ENCODE measurements at regions not wholly inside any gene's neighbourhood (a gene's known extent, or its start where the extent isn't known, plus 50 kb on each side); places are given as distances from the start of the nearest gene placed in this dataset.

- Mint-ChIP-seq H3K27me3 (ENCODE audit: unreplicated experiment) (peaks cover 13% of the 10 kb centered on the region), H3K4me3 (ENCODE audit: unreplicated experiment) (no peak overlapping the region), H3K36me3 (ENCODE audit: unreplicated experiment) (peaks cover 7% of the 10 kb centered on the region), H3K27ac (ENCODE audit: unreplicated experiment) (no peak overlapping the region), H3K4me1 (ENCODE audit: low read depth, unreplicated experiment) (no peaks in the 10 kb centered on the region), H3K9me3 (ENCODE audit: unreplicated experiment) (no peaks in the 10 kb centered on the region)
- no peak for TF ChIP-seq CTCF (IDR thresholded peaks at IDR 0.05; ENCODE audit: partially characterized antibody, unreplicated experiment)
- no peak for DNase-seq
Observed at GRCh38 chr19:30097746-30098280, 155.8 kb downstream of the URI1 start.

GRCh38 chr19:30102239-30102638 lies 160.2 kb downstream of the URI1 start:
- H3K27ac Mint-ChIP-seq (ENCODE audit: unreplicated experiment): no peak overlapping the region
- peaks cover 3% of the 10 kb centered on the region for H3K9me3 Mint-ChIP-seq (ENCODE audit: unreplicated experiment)
- H3K4me1 Mint-ChIP-seq (ENCODE audit: low read depth, unreplicated experiment): no peaks in the 10 kb centered on the region
- H3K36me3 Mint-ChIP-seq (ENCODE audit: unreplicated experiment): peaks cover 7% of the 10 kb centered on the region
- peaks cover 2% of the 10 kb centered on the region for H3K27me3 Mint-ChIP-seq (ENCODE audit: unreplicated experiment)
- H3K4me3 Mint-ChIP-seq (ENCODE audit: unreplicated experiment): no peak overlapping the region
- DNase-seq: no peak
- TF ChIP-seq CTCF (IDR thresholded peaks at IDR 0.05; ENCODE audit: partially characterized antibody, unreplicated experiment): no peak

GRCh38 chr19:30102666-30103065 lies 160.6 kb downstream of the URI1 start:
- Mint-ChIP-seq H3K27ac (ENCODE audit: unreplicated experiment) (no peak overlapping the region), H3K4me1 (ENCODE audit: low read depth, unreplicated experiment) (no peaks in the 10 kb centered on the region), H3K9me3 (ENCODE audit: unreplicated experiment) (peaks cover 4% of the 10 kb centered on the region)

GRCh38 chr19:30103981-30104380 lies 161.9 kb downstream of the URI1 start:
- Mint-ChIP-seq H3K27me3 (ENCODE audit: unreplicated experiment) (peaks cover 2% of the 10 kb centered on the region), H3K4me1 (ENCODE audit: low read depth, unreplicated experiment) (no peaks in the 10 kb centered on the region), H3K9me3 (ENCODE audit: unreplicated experiment) (peaks cover 6% of the 10 kb centered on the region), H3K4me3 (ENCODE audit: unreplicated experiment) (no peak overlapping the region), H3K36me3 (ENCODE audit: unreplicated experiment) (peaks cover 7% of the 10 kb centered on the region), H3K27ac (ENCODE audit: unreplicated experiment) (no peak overlapping the region)
- no peak for TF ChIP-seq CTCF (IDR thresholded peaks at IDR 0.05; ENCODE audit: partially characterized antibody, unreplicated experiment)
- DNase-seq: no peak

More at GRCh38 chr19:30102666-30103065, 160.6 kb downstream of the URI1 start:
- no peak for DNase-seq
- TF ChIP-seq CTCF (IDR thresholded peaks at IDR 0.05; ENCODE audit: partially characterized antibody, unreplicated experiment): no peak
- Mint-ChIP-seq H3K4me3 (ENCODE audit: unreplicated experiment) (no peak overlapping the region), H3K27me3 (ENCODE audit: unreplicated experiment) (peaks cover 2% of the 10 kb centered on the region), H3K36me3 (ENCODE audit: unreplicated experiment) (peaks cover 7% of the 10 kb centered on the region)

GRCh38 chr19:30105316-30105715 lies 163.3 kb downstream of the URI1 start:
- DNase-seq: no peak
- no peak for TF ChIP-seq CTCF (IDR thresholded peaks at IDR 0.05; ENCODE audit: partially characterized antibody, unreplicated experiment)
- Mint-ChIP-seq H3K27ac (ENCODE audit: unreplicated experiment) (no peak overlapping the region), H3K36me3 (ENCODE audit: unreplicated experiment) (peaks cover 7% of the 10 kb centered on the region), H3K4me1 (ENCODE audit: low read depth, unreplicated experiment) (no peaks in the 10 kb centered on the region), H3K27me3 (ENCODE audit: unreplicated experiment) (peaks cover 2% of the 10 kb centered on the region), H3K9me3 (ENCODE audit: unreplicated experiment) (peaks cover 7% of the 10 kb centered on the region), H3K4me3 (ENCODE audit: unreplicated experiment) (no peak overlapping the region)
